HG02938 (cell line): ENCODE measurements at regions not wholly inside any gene's neighbourhood (a gene's known extent, or its start where the extent isn't known, plus 50 kb on each side); places are given as distances from the start of the nearest gene placed in this dataset.

ENCODE experiments used
- ATAC-seq: cut with Tn5 transposase; IDR thresholded peaks from one replicate; pipeline ENCODE4 v1.9.1; 2021; ENCODE audit warnings: mild to moderate bottlenecking, moderate library complexity; ENCODE audit not compliant: unreplicated experiment

DNA sequence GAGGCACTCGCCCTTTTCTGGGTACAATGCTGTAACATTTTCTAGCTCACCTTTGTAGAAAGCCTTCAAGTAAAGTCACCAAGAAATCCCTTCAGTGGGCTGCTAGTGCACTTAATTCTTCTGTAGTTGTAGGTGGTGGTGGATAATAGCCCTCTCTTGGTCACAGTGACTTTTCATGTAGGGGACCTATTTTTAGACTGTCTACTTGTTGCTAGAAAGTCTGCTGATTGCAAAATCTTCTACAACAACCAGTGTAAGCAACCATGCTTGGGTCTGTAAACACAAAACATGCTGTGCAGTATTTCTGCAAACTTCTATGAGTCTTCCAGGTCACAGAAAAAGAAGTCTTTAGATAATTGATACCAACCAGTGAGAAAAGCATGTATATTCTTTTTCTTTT, 55.6 kb downstream of the PBDC1 start:
- no peak for ATAC-seq

DNA sequence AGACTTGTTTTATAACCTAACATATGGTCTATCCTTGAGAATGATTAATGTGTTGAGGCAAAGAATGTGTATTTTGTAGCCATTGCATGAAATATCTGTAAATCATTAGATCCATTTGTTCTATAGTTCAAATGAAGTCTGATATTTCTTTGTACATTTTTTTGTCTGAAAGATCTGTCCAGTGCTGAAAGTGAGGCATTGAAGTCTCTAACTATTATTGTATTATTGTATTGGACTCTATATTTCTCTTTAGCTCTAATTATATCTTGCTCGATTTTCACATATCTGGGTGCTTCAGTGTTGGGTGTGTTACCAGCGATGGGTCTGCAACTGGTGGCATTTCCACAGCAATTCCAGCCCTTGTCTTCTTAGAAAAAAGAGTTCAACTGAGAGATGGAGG, 76.0 kb downstream of the PBDC1 start:
- no peak for ATAC-seq

DNA sequence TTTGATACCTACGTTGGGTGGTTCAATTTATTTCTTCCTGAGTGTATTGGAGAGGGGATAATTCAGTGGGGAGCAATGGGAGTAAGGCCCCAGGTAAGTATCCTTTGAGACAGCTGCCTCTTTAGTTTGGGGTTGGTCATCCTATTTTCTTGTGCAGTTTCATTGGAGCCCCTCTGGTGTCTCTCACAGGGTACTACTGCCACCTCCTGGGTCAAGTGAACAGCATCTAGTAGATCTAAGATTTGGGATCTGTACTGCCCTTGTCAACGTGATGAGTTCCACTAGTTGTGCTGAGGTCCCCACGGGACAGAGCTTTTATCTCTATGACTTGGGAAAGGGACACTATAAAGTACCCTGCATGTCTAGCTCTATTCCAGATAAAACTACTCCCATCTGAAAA, 80.6 kb downstream of the PBDC1 start:
- peak; percentile 85 for ATAC-seq

DNA sequence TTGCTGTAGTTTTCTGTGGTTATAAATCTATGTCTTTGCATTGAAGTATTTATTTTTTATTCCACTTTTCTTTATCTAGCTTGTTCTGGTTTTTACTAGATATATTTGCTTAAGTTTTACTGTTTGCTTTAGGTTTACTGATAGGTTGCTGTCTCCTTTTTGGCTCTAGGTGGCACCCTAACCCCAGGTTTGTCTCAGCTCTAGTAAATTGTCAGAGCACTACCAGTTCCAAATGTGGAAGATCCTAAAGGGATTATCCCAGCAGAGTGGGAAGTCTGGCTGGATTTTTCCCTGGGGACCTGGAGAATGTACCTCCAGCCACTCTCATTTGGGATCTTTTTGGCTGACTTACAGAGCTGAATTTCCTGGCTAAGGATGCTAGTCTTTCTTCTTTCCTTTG, 106.1 kb downstream of the PBDC1 start:
- no peak for ATAC-seq
